K562 (cell line): ENCODE measurements at regions not wholly inside any gene's neighbourhood (a gene's known extent, or its start where the extent isn't known, plus 50 kb on each side); places are given as distances from the start of the nearest gene placed in this dataset.

Experiments used
- ARNT ChIP-seq, 2 experiments: fragments of 450-650 bp; IDR thresholded peaks; 2 replicates each; pipeline ENCODE4 v1.6.1; 2016; ENCODE audit warnings: mild to moderate bottlenecking in 1 of 2
- XRCC5 ChIP-seq: fragments of 200-400 bp; formaldehyde crosslinking; IDR thresholded peaks from 2 replicates; pipeline ENCODE4 v1.6.1; 2017; ENCODE audit warnings: low read depth, mild to moderate bottlenecking, low read length
- TF ChIP-seq, protein P1 (sequence below), 2 experiments: fragments of 450-650 bp; IDR thresholded peaks; 2 replicates each; pipeline ENCODE4 v1.6.1; 2018; ENCODE audit warnings: mild to moderate bottlenecking in 2 of 2, low read depth in 1 of 2; ENCODE audit not compliant: partially characterized antibody in 2 of 2
- TF ChIP-seq, protein P2 (sequence below): fragments of 200-800 bp; sonication (Bioruptor generic); IDR thresholded peaks from 2 replicates; pipeline ENCODE4 v1.6.1; 2017; ENCODE audit warnings: missing genetic modification characterization, missing compliant biosample characterization
- TF ChIP-seq, protein P3 (sequence below): fragments of 250-450 bp; sonication (Bioruptor Pico); IDR thresholded peaks from 2 replicates; pipeline ENCODE4 v1.8.0; 2021; ENCODE audit warnings: moderate library complexity, mild to moderate bottlenecking, inconsistent platforms

DNA sequence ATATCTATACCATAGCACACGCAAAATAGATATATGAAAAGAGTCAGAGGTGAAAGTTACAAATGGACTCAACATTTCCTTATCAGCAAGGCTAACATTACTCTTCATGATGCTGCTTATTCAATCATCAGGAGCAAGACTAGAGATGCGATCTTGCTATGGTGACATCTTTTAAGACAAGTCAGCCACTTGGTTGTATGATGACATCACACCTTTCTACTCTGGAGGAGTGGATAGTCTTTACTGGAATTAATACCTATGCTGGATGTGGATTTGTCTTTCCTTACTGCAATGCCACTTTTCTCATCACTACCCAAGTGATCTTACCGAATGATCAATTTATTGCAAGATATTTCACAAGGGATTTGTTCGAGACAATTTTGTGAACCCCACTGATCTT, 87.0 kb upstream of the SPOCK3 start (continued):
- TF ChIP-seq, protein P1, sequence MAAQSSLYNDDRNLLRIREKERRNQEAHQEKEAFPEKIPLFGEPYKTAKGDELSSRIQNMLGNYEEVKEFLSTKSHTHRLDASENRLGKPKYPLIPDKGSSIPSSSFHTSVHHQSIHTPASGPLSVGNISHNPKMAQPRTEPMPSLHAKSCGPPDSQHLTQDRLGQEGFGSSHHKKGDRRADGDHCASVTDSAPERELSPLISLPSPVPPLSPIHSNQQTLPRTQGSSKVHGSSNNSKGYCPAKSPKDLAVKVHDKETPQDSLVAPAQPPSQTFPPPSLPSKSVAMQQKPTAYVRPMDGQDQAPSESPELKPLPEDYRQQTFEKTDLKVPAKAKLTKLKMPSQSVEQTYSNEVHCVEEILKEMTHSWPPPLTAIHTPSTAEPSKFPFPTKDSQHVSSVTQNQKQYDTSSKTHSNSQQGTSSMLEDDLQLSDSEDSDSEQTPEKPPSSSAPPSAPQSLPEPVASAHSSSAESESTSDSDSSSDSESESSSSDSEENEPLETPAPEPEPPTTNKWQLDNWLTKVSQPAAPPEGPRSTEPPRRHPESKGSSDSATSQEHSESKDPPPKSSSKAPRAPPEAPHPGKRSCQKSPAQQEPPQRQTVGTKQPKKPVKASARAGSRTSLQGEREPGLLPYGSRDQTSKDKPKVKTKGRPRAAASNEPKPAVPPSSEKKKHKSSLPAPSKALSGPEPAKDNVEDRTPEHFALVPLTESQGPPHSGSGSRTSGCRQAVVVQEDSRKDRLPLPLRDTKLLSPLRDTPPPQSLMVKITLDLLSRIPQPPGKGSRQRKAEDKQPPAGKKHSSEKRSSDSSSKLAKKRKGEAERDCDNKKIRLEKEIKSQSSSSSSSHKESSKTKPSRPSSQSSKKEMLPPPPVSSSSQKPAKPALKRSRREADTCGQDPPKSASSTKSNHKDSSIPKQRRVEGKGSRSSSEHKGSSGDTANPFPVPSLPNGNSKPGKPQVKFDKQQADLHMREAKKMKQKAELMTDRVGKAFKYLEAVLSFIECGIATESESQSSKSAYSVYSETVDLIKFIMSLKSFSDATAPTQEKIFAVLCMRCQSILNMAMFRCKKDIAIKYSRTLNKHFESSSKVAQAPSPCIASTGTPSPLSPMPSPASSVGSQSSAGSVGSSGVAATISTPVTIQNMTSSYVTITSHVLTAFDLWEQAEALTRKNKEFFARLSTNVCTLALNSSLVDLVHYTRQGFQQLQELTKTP (IDR thresholded peaks at IDR 0.05; ENCODE audit: low read depth in 1 of 2, partially characterized antibody in 2 of 2) = no peak
- TF ChIP-seq ARNT (IDR thresholded peaks at IDR 0.05) (no peak), XRCC5 (no peak)
- TF ChIP-seq, protein P2, sequence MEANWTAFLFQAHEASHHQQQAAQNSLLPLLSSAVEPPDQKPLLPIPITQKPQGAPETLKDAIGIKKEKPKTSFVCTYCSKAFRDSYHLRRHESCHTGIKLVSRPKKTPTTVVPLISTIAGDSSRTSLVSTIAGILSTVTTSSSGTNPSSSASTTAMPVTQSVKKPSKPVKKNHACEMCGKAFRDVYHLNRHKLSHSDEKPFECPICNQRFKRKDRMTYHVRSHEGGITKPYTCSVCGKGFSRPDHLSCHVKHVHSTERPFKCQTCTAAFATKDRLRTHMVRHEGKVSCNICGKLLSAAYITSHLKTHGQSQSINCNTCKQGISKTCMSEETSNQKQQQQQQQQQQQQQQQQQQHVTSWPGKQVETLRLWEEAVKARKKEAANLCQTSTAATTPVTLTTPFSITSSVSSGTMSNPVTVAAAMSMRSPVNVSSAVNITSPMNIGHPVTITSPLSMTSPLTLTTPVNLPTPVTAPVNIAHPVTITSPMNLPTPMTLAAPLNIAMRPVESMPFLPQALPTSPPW (CRISPR knock-in tag) = no peak
- TF ChIP-seq, protein P3, sequence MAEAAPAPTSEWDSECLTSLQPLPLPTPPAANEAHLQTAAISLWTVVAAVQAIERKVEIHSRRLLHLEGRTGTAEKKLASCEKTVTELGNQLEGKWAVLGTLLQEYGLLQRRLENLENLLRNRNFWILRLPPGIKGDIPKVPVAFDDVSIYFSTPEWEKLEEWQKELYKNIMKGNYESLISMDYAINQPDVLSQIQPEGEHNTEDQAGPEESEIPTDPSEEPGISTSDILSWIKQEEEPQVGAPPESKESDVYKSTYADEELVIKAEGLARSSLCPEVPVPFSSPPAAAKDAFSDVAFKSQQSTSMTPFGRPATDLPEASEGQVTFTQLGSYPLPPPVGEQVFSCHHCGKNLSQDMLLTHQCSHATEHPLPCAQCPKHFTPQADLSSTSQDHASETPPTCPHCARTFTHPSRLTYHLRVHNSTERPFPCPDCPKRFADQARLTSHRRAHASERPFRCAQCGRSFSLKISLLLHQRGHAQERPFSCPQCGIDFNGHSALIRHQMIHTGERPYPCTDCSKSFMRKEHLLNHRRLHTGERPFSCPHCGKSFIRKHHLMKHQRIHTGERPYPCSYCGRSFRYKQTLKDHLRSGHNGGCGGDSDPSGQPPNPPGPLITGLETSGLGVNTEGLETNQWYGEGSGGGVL (CRISPR knock-in tag) = no peak
